WTC11 (cell line): ENCODE measurements at regions not wholly inside any gene's neighbourhood (a gene's known extent, or its start where the extent isn't known, plus 50 kb on each side); places are given as distances from the start of the nearest gene placed in this dataset.

Experiments
- ATAC-seq: fragments of 200-7000 bp; cut with Tn5 transposase; 2 replicates; pipeline ENCODE4 v1.10.0; 2021; ENCODE audit warnings: mild to moderate bottlenecking, moderate library complexity
- CTCF ChIA-PET: fragments of 300-600 bp; sonication (Branson Sonifier 250); formaldehyde crosslinking; loops from one replicate; lab custom pipeline; 2021; ENCODE audit warnings: antibody characterized with exemption; lab: Charles Lee
- POLR2A ChIA-PET: fragments of 350-600 bp; sonication (Branson Sonifier 250); formaldehyde crosslinking; loops from one replicate; lab custom pipeline; 2021; ENCODE audit warnings: antibody characterized with exemption; lab: Charles Lee
- DNase-seq: peaks from one replicate; pipeline ENCODE4 v3.0.0; 2021; ENCODE audit warnings: low spot score
- H3K27ac Mint-ChIP-seq: 2 replicates; pipeline ENCODE4 v1.8.0; 2021; ENCODE audit warnings: mixed read lengths
- H3K27me3 Mint-ChIP-seq: 2 replicates; pipeline ENCODE4 v1.8.0; 2021; ENCODE audit warnings: low read depth, mild to moderate bottlenecking, moderate library complexity, mixed read lengths
- H3K36me3 Mint-ChIP-seq: 2 replicates; pipeline ENCODE4 v1.8.0; 2021; ENCODE audit warnings: mixed read lengths
- H3K4me1 Mint-ChIP-seq: 2 replicates; pipeline ENCODE4 v1.8.0; 2022; ENCODE audit warnings: mixed read lengths
- H3K4me3 Mint-ChIP-seq: 2 replicates; pipeline ENCODE4 v1.8.0; 2021; ENCODE audit warnings: mild to moderate bottlenecking, moderate library complexity, mixed read lengths
- H3K9me3 Mint-ChIP-seq: 2 replicates; pipeline ENCODE4 v1.8.0; 2021; ENCODE audit warnings: mixed read lengths
- ATF2 ChIP-seq: sonication (generic); formaldehyde crosslinking; IDR thresholded peaks from 2 replicates; pipeline ENCODE4 v1.8.1; 2022; ENCODE audit warnings: low read depth, missing genetic modification reagents, borderline replicate concordance
- CTCF ChIP-seq: fragments of 200-600 bp; IDR thresholded peaks from 2 replicates; pipeline ENCODE4 v1.8.0; 2022; ENCODE audit warnings: antibody characterized with exemption
- FOXJ3 ChIP-seq: sonication (generic); formaldehyde crosslinking; IDR thresholded peaks from 2 replicates; pipeline ENCODE4 v1.9.0; 2021; ENCODE audit warnings: missing genetic modification reagents, mild to moderate bottlenecking, borderline replicate concordance
- FOXK1 ChIP-seq: sonication (generic); formaldehyde crosslinking; IDR thresholded peaks from 2 replicates; pipeline ENCODE4 v1.8.0; 2022; ENCODE audit warnings: mild to moderate bottlenecking, moderate library complexity, missing genetic modification reagents
- FOXP1 ChIP-seq: sonication (generic); formaldehyde crosslinking; IDR thresholded peaks from 2 replicates; pipeline ENCODE4 v1.8.0; 2022; ENCODE audit warnings: missing genetic modification reagents, mild to moderate bottlenecking, moderate library complexity, borderline replicate concordance
- NFYB ChIP-seq: sonication (generic); formaldehyde crosslinking; conservative IDR thresholded peaks from 2 replicates; pipeline ENCODE4 v1.8.0; 2022; ENCODE audit warnings: low read depth, missing genetic modification reagents
- TCF7 ChIP-seq: sonication (generic); formaldehyde crosslinking; IDR thresholded peaks from 2 replicates; pipeline ENCODE4 v1.8.0; 2022; ENCODE audit warnings: mild to moderate bottlenecking, low read depth, missing genetic modification reagents, moderate library complexity
- TP53 ChIP-seq: sonication (generic); formaldehyde crosslinking; IDR thresholded peaks from 2 replicates; pipeline ENCODE4 v1.8.1; 2023; ENCODE audit warnings: mild to moderate bottlenecking, missing genetic modification reagents
- ZNF138 ChIP-seq: sonication (generic); formaldehyde crosslinking; conservative IDR thresholded peaks from 2 replicates; pipeline ENCODE4 v1.8.1; 2022; ENCODE audit warnings: mild to moderate bottlenecking, moderate library complexity, missing genetic modification reagents
- ZNF416 ChIP-seq: fragments of 250-450 bp; sonication (Bioruptor Pico); IDR thresholded peaks from 2 replicates; pipeline ENCODE4 v1.9.0; 2021; ENCODE audit warnings: mild to moderate bottlenecking, inconsistent platforms
- TF ChIP-seq, protein P1 (sequence below): sonication (generic); formaldehyde crosslinking; IDR thresholded peaks from 2 replicates; pipeline ENCODE4 v1.8.0; 2023; ENCODE audit warnings: missing genetic modification reagents, mild to moderate bottlenecking, borderline replicate concordance
- TF ChIP-seq, protein P2 (sequence below): sonication (generic); formaldehyde crosslinking; conservative IDR thresholded peaks from 2 replicates; pipeline ENCODE4 v1.8.1; 2023; ENCODE audit warnings: mild to moderate bottlenecking, low read depth, missing genetic modification reagents, moderate library complexity

DNA sequence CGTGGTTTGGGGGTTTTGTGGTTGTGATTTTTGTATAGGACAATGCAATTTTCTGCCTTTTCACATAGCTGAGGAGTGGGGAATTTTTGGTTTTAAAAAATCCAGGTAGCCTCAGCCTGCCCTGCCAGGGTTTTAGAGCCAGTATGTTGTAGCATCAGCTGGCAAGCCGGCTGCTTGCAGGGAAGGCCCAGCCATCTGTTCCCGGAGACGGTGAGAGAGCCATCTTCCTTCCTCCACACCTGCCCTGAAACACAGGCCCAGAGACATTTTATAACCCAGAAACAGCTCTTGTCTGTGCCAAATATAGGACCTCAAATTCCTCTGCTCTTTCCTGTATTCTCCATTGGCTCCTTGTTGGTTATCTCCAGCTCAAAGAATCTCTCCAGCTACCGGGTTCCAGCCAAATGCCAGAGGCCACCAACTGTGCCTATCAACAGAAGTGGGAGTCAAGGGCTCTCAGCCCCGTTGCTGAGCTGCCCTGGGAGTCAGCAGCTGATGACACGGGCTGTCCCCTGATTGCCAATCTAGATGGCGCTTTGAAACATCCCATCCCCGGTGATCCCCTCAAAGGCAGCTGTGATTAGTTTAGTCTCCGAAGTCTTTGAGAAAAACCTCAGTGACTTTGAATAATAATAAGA lies 595.2 kb downstream of the MID1IP1 start (continued):
- TF ChIP-seq, protein P1, sequence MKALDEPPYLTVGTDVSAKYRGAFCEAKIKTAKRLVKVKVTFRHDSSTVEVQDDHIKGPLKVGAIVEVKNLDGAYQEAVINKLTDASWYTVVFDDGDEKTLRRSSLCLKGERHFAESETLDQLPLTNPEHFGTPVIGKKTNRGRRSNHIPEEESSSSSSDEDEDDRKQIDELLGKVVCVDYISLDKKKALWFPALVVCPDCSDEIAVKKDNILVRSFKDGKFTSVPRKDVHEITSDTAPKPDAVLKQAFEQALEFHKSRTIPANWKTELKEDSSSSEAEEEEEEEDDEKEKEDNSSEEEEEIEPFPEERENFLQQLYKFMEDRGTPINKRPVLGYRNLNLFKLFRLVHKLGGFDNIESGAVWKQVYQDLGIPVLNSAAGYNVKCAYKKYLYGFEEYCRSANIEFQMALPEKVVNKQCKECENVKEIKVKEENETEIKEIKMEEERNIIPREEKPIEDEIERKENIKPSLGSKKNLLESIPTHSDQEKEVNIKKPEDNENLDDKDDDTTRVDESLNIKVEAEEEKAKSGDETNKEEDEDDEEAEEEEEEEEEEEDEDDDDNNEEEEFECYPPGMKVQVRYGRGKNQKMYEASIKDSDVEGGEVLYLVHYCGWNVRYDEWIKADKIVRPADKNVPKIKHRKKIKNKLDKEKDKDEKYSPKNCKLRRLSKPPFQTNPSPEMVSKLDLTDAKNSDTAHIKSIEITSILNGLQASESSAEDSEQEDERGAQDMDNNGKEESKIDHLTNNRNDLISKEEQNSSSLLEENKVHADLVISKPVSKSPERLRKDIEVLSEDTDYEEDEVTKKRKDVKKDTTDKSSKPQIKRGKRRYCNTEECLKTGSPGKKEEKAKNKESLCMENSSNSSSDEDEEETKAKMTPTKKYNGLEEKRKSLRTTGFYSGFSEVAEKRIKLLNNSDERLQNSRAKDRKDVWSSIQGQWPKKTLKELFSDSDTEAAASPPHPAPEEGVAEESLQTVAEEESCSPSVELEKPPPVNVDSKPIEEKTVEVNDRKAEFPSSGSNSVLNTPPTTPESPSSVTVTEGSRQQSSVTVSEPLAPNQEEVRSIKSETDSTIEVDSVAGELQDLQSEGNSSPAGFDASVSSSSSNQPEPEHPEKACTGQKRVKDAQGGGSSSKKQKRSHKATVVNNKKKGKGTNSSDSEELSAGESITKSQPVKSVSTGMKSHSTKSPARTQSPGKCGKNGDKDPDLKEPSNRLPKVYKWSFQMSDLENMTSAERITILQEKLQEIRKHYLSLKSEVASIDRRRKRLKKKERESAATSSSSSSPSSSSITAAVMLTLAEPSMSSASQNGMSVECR (CRISPR knock-in tag) = no peak
- TF ChIP-seq TP53 (CRISPR knock-in tag) = no peak

DNA sequence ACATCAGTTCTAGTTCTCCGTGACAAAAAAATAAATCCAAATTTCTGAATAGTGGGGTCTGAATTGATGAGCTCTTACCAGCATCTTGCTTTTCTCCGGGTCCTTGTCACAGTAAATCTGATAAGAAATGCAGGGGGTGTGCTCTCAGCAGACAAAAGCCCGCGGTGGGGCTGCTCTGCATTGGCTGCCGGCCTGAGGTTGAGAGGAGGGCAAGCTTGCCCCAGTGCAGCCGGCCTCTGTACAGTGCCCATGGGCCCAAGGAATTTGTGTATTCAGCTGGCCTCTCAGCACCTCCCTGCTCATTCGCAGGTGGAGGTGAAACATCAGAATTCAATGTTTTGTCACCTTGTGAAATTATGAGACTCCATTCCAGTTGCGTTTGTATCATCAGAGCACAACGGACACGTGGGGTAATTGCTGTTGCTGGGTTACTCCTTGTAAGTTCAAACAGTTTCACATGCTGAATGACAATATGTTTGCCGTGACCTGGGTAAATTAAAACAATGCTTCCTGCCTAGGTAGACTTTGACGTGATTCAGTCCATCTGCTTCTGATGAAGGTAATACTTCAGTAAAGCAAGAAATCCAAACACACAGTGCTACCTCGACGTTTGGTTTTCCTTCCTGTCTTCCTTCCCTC lies 596.4 kb downstream of the MID1IP1 start:
- ChIA-PET CTCF (no interaction called here), POLR2A (no interaction called here)
- no peak overlapping the region for H3K27ac Mint-ChIP-seq
- no peaks in the 10 kb centered on the region for H3K36me3 Mint-ChIP-seq
- no peak overlapping the region for H3K4me3 Mint-ChIP-seq
- no peak for ATAC-seq
- no peak for TF ChIP-seq FOXK1 (CRISPR knock-in tag)
- no peak for TF ChIP-seq ZNF416 (CRISPR knock-in tag)
- no peak for TF ChIP-seq FOXP1
- TF ChIP-seq, protein P2, sequence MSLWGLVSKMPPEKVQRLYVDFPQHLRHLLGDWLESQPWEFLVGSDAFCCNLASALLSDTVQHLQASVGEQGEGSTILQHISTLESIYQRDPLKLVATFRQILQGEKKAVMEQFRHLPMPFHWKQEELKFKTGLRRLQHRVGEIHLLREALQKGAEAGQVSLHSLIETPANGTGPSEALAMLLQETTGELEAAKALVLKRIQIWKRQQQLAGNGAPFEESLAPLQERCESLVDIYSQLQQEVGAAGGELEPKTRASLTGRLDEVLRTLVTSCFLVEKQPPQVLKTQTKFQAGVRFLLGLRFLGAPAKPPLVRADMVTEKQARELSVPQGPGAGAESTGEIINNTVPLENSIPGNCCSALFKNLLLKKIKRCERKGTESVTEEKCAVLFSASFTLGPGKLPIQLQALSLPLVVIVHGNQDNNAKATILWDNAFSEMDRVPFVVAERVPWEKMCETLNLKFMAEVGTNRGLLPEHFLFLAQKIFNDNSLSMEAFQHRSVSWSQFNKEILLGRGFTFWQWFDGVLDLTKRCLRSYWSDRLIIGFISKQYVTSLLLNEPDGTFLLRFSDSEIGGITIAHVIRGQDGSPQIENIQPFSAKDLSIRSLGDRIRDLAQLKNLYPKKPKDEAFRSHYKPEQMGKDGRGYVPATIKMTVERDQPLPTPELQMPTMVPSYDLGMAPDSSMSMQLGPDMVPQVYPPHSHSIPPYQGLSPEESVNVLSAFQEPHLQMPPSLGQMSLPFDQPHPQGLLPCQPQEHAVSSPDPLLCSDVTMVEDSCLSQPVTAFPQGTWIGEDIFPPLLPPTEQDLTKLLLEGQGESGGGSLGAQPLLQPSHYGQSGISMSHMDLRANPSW (CRISPR knock-in tag) = no peak
- TF ChIP-seq ZNF138 (CRISPR knock-in tag) = no peak
- TF ChIP-seq FOXJ3 (CRISPR knock-in tag) = no peak
- no peak for TF ChIP-seq TCF7
- TF ChIP-seq CTCF = no peak
- TF ChIP-seq NFYB = no peak
- no peak for TF ChIP-seq ATF2
- H3K27me3 Mint-ChIP-seq = no peaks in the 10 kb centered on the region
- DNase-seq = no peak
- H3K9me3 Mint-ChIP-seq = no peaks in the 10 kb centered on the region
- peaks cover 5% of the 10 kb centered on the region; the same call in 1 of the 2 replicates for H3K4me1 Mint-ChIP-seq
